ENCODE measurements at regions not wholly inside any gene's neighbourhood (a gene's known extent, or its start where the extent isn't known, plus 50 kb on each side); places are given as distances from the start of the nearest gene placed in this dataset.

DNA sequence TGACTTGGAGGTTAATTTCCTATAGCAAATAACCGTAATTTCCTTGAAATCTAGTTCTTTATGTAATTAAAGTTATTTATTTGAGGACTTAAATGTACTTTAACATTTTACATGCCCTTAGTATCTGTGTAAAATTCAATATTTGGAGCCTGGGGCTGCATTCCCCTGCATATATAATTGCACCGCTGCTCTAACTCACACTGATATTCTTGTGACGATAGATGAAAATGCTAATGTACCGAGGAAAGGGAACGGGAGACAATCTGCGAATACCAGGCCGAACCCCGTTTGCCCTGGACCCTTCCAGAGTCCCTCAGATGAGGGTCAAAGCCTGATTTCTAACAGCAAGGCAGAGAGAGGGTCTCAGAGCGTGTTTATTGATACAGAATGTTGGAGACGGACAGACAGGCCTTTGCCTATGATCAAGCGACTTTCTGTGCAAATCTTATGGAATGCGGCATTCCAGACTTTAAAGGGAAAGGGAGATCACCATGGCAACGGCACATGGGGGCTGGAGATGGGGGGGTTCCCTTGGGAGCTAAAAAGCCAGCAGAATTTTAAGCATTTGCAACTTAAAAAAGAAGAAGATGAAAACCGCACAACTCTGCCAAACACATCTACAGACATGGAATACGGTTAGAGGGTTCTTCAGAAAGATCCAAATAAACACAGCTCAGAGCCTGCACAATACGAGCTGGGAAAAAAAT lies 57.6 kb upstream of the TWIST2 start:
- no peak for ATAC-seq (ENCODE audit: low read depth)
- H3K4me1 ChIP-seq (ENCODE audit: control insufficient read depth in 2 of 2, insufficient read depth in 2 of 2, low read length in 2 of 2): no peaks in the 10 kb centered on the region
- H4K20me1 ChIP-seq (ENCODE audit: control insufficient read depth, insufficient read depth, low read length, poor library complexity, severe bottlenecking): no peaks in the 10 kb centered on the region
- ChIA-PET POLR2A (no interaction called here), CTCF (no interaction called here)
- no peaks in the 10 kb centered on the region for H3K27me3 ChIP-seq (replicated peaks in 1 of 4; ENCODE audit: control extremely low read depth in 1 of 4, control insufficient read depth in 3 of 4, insufficient read depth in 4 of 4, low read length in 3 of 4)
- H3K9ac ChIP-seq (ENCODE audit: low read length): no peak overlapping the region
- H3K79me2 ChIP-seq (ENCODE audit: control insufficient read depth, insufficient read depth, low read length): no peaks in the 10 kb centered on the region
- peaks cover 0 to 6% (median 0%) of the 10 kb centered on the region in 3 donors for H3K9me3 ChIP-seq (ENCODE audit: control extremely low read depth in 1 of 3, control insufficient read depth in 2 of 3, insufficient read depth in 1 of 3, low read length in 2 of 3)
- Mint-ChIP-seq H3K4me1 (no peaks in the 10 kb centered on the region), H3K27ac (no peak overlapping the region), H3K27me3 (peaks cover 4% of the 10 kb centered on the region), H3K9me3 (ENCODE audit: insufficient read depth) (no peaks in the 10 kb centered on the region), H3K4me3 (no peak overlapping the region)
- no peak overlapping the region for H2AFZ ChIP-seq (ENCODE audit: insufficient read depth, low read depth, low read length, poor library complexity, severe bottlenecking)
- no peak for TF ChIP-seq EZH2 (IDR thresholded peaks at IDR 0.05; ENCODE audit: borderline replicate concordance, insufficient read depth, low read depth, low read length, poor library complexity, severe bottlenecking)
- TF ChIP-seq, protein P1, sequence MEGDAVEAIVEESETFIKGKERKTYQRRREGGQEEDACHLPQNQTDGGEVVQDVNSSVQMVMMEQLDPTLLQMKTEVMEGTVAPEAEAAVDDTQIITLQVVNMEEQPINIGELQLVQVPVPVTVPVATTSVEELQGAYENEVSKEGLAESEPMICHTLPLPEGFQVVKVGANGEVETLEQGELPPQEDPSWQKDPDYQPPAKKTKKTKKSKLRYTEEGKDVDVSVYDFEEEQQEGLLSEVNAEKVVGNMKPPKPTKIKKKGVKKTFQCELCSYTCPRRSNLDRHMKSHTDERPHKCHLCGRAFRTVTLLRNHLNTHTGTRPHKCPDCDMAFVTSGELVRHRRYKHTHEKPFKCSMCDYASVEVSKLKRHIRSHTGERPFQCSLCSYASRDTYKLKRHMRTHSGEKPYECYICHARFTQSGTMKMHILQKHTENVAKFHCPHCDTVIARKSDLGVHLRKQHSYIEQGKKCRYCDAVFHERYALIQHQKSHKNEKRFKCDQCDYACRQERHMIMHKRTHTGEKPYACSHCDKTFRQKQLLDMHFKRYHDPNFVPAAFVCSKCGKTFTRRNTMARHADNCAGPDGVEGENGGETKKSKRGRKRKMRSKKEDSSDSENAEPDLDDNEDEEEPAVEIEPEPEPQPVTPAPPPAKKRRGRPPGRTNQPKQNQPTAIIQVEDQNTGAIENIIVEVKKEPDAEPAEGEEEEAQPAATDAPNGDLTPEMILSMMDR (IDR thresholded peaks at IDR 0.05): no peak
- 91% methylated on average over 10 of the region's 16 CpGs for WGBS (ENCODE audit: insufficient coverage)
- no peak overlapping the region for H3K27ac ChIP-seq (ENCODE audit: low read length in 2 of 2)
- H3K36me3 ChIP-seq (replicated peaks in 1 of 2; ENCODE audit: control extremely low read depth in 1 of 2, control insufficient read depth in 1 of 2, extremely low read depth in 1 of 2, insufficient read depth in 2 of 2, low read length in 1 of 2): no peaks in the 10 kb centered on the region
- no peak overlapping the region for H3K4me3 ChIP-seq (ENCODE audit: control extremely low read depth in 1 of 5, extremely low read depth in 1 of 5, insufficient read depth in 1 of 5, low read depth in 2 of 5, low read length in 4 of 5)
- no peak overlapping the region for H3K4me2 ChIP-seq (replicated peaks; ENCODE audit: low read depth, low read length, poor library complexity, severe bottlenecking)
- no peak for DNase-seq
- intact Hi-C loops (cut with micrococcal nuclease): no loop called here

GRCh38 chr2:238790833-238791230 lies 57.1 kb upstream of the TWIST2 start:
- ATAC-seq (ENCODE audit: low read depth) (no peak), DNase-seq (no peak)
- TF ChIP-seq, protein P1 (IDR thresholded peaks at IDR 0.05): no peak
- TF ChIP-seq EZH2 (IDR thresholded peaks at IDR 0.05; ENCODE audit: borderline replicate concordance, insufficient read depth, low read depth, low read length, poor library complexity, severe bottlenecking): no peak
- H3K9me3 ChIP-seq (ENCODE audit: control extremely low read depth in 1 of 3, control insufficient read depth in 2 of 3, insufficient read depth in 1 of 3, low read length in 2 of 3): peaks cover 0 to 8% (median 0%) of the 10 kb centered on the region in 3 donors
- H3K4me2 ChIP-seq (replicated peaks; ENCODE audit: low read depth, low read length, poor library complexity, severe bottlenecking): no peak overlapping the region
- ChIA-PET POLR2A (no interaction called here), CTCF (no interaction called here)
- H3K4me3 ChIP-seq (ENCODE audit: control extremely low read depth in 1 of 5, extremely low read depth in 1 of 5, insufficient read depth in 1 of 5, low read depth in 2 of 5, low read length in 4 of 5): no peak overlapping the region
- Mint-ChIP-seq H3K27ac (no peak overlapping the region), H3K27me3 (peaks cover 4% of the 10 kb centered on the region), H3K9me3 (ENCODE audit: insufficient read depth) (no peaks in the 10 kb centered on the region), H3K4me1 (no peaks in the 10 kb centered on the region), H3K4me3 (no peak overlapping the region)
- no peaks in the 10 kb centered on the region for H3K27me3 ChIP-seq (replicated peaks in 1 of 4; ENCODE audit: control extremely low read depth in 1 of 4, control insufficient read depth in 3 of 4, insufficient read depth in 4 of 4, low read length in 3 of 4)
- intact Hi-C loops (cut with micrococcal nuclease): no loop called here
- no peak overlapping the region for H2AFZ ChIP-seq (ENCODE audit: insufficient read depth, low read depth, low read length, poor library complexity, severe bottlenecking)
- no peaks in the 10 kb centered on the region for H4K20me1 ChIP-seq (ENCODE audit: control insufficient read depth, insufficient read depth, low read length, poor library complexity, severe bottlenecking)
- no peaks in the 10 kb centered on the region for H3K36me3 ChIP-seq (replicated peaks in 1 of 2; ENCODE audit: control extremely low read depth in 1 of 2, control insufficient read depth in 1 of 2, extremely low read depth in 1 of 2, insufficient read depth in 2 of 2, low read length in 1 of 2)
- H3K27ac ChIP-seq (ENCODE audit: low read length in 2 of 2): no peak overlapping the region
- no peaks in the 10 kb centered on the region for H3K4me1 ChIP-seq (ENCODE audit: control insufficient read depth in 2 of 2, insufficient read depth in 2 of 2, low read length in 2 of 2)
- no peak overlapping the region for H3K9ac ChIP-seq (ENCODE audit: low read length)
- WGBS (ENCODE audit: insufficient coverage): 96% methylated on average over 10 of the region's 12 CpGs
- no peaks in the 10 kb centered on the region for H3K79me2 ChIP-seq (ENCODE audit: control insufficient read depth, insufficient read depth, low read length)

Data from B cell (primary cell).